ENCODE measurements at regions not wholly inside any gene's neighbourhood (a gene's known extent, or its start where the extent isn't known, plus 50 kb on each side); places are given as distances from the start of the nearest gene placed in this dataset.
"Not testable (repeated sequence)": the region's sequence is repeated elsewhere in the genome, so short reads cannot be mapped to it uniquely, and the experiment has no call there.

GRCh38 chrX:87160435-87161010 lies 357.1 kb upstream of the KLHL4 start:
- Mint-ChIP-seq H3K36me3 (ENCODE audit: low read depth) (no peaks in the 10 kb centered on the region), H3K27ac (no peak overlapping the region), H3K4me3 (no peak overlapping the region), H3K9me3 (peaks cover 5% of the 10 kb centered on the region), H3K4me1 (ENCODE audit: low read depth) (no peaks in the 10 kb centered on the region), H3K27me3 (ENCODE audit: insufficient read depth) (no peaks in the 10 kb centered on the region)
- no peak for DNase-seq
- no peak for TF ChIP-seq CTCF (IDR thresholded peaks at IDR 0.05)

- Mint-ChIP-seq H3K36me3 (ENCODE audit: low read depth) (peaks cover 5% of the 10 kb centered on the region; the same call in 1 of the 2 replicates), H3K27ac (no peak overlapping the region), H3K9me3 (peaks cover 17% of the 10 kb centered on the region), H3K4me1 (ENCODE audit: low read depth) (no peaks in the 10 kb centered on the region), H3K4me3 (no peak overlapping the region), H3K27me3 (ENCODE audit: insufficient read depth) (no peaks in the 10 kb centered on the region)
- TF ChIP-seq CTCF (IDR thresholded peaks at IDR 0.05): no peak
- DNase-seq: no peak
These were observed 349.8 kb upstream of the KLHL4 start for GRCh38 chrX:87167841-87168240.

GRCh38 chrX:87178009-87178408 lies 339.6 kb upstream of the KLHL4 start:
- not testable (repeated sequence) for H3K4me3 Mint-ChIP-seq; H3K9me3 Mint-ChIP-seq; H3K36me3 Mint-ChIP-seq (ENCODE audit: low read depth); H3K27ac Mint-ChIP-seq; H3K27me3 Mint-ChIP-seq (ENCODE audit: insufficient read depth); H3K4me1 Mint-ChIP-seq (ENCODE audit: low read depth); DNase-seq
